Adrenal gland (tissue), 5 donors: ENCODE measurements at regions not wholly inside any gene's neighbourhood (a gene's known extent, or its start where the extent isn't known, plus 50 kb on each side); places are given as distances from the start of the nearest gene placed in this dataset.

ENCODE experiments used
- POLR2A ChIP-seq, 2 donors: fragments of 450-650 bp; IDR thresholded peaks; one replicate each; pipeline ENCODE4 v1.6.1; 2017; ENCODE audit warnings: antibody characterized with exemption in 2 of 2, mild to moderate bottlenecking in 2 of 2, moderate library complexity in 1 of 2
- TF ChIP-seq, protein P1 (sequence below), 6 experiments: fragments of 450-650 bp in 4 of 6; fragments of 200-600 bp in 2 of 6; sonication (generic) in 1 of 6; IDR thresholded peaks; 1 replicate in 5 of 6; 2 replicates in 1 of 6; pipeline versions ENCODE4 v1.5.1 to v1.8.0; 2016 to 2021; ENCODE audit warnings: antibody characterized with exemption in 6 of 6, mild to moderate bottlenecking in 2 of 6, moderate library complexity in 1 of 6
- donor health status: DM: no; HTN: no; CAD: no.

DNA sequence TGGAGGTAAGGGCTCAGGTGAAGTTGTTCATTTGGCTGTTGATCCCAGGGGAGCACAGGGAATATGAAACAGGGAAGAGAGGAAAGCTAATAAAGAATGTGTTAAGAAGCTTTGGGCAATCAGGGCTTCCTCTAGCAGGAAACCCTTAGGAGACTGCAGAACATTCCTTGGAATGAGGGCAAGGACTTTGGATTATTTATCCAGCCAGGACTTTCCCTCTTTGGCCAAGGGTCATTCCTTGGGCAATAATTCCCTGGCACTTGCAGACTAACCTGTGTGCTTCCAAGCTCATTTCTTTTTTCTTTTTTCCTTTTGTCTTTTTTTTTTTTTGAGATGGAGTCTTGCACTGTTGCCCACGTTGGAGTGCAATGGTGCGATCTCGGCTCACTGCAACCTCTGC lies 209.2 kb upstream of the MAP3K1 start:
- TF ChIP-seq, protein P1, sequence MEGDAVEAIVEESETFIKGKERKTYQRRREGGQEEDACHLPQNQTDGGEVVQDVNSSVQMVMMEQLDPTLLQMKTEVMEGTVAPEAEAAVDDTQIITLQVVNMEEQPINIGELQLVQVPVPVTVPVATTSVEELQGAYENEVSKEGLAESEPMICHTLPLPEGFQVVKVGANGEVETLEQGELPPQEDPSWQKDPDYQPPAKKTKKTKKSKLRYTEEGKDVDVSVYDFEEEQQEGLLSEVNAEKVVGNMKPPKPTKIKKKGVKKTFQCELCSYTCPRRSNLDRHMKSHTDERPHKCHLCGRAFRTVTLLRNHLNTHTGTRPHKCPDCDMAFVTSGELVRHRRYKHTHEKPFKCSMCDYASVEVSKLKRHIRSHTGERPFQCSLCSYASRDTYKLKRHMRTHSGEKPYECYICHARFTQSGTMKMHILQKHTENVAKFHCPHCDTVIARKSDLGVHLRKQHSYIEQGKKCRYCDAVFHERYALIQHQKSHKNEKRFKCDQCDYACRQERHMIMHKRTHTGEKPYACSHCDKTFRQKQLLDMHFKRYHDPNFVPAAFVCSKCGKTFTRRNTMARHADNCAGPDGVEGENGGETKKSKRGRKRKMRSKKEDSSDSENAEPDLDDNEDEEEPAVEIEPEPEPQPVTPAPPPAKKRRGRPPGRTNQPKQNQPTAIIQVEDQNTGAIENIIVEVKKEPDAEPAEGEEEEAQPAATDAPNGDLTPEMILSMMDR (IDR thresholded peaks at IDR 0.05), result no peak
- TF ChIP-seq POLR2A (IDR thresholded peaks at IDR 0.05), result no peak
